VCaP (cell line): ENCODE measurements at regions not wholly inside any gene's neighbourhood (a gene's known extent, or its start where the extent isn't known, plus 50 kb on each side); places are given as distances from the start of the nearest gene placed in this dataset.

Source experiments
- H3K27ac ChIP-seq: fragments of 450-650 bp; 2 replicates; pipeline ENCODE4 v1.5.1; 2017
- CTCF ChIP-seq: fragments of 450-650 bp; conservative IDR thresholded peaks from 2 replicates; pipeline ENCODE4 v1.5.1; 2017; ENCODE audit warnings: mild to moderate bottlenecking, moderate library complexity

- no peak overlapping the region for H3K27ac ChIP-seq
- no peak for TF ChIP-seq CTCF
Measured at GRCh38 chr1:67482733-67483482, 52.7 kb upstream of the SERBP1 start.

GRCh38 chr1:67484492-67484891 is 54.3 kb upstream of the SERBP1 start:
- TF ChIP-seq CTCF, result no peak
- H3K27ac ChIP-seq, result no peak overlapping the region

GRCh38 chr1:67485046-67485811 is 55.0 kb upstream of the SERBP1 start:
- H3K27ac ChIP-seq, result no peak overlapping the region
- TF ChIP-seq CTCF, result no peak

- no peak overlapping the region for H3K27ac ChIP-seq
- peak; percentile 65 for TF ChIP-seq CTCF
Measured at GRCh38 chr1:67489643-67490042, 59.4 kb upstream of the SERBP1 start.

GRCh38 chr1:67491280-67491679 is 61.1 kb upstream of the SERBP1 start:
- no peak for TF ChIP-seq CTCF
- no peak overlapping the region for H3K27ac ChIP-seq

GRCh38 chr1:67493148-67493547 is 62.9 kb upstream of the SERBP1 start:
- TF ChIP-seq CTCF, result no peak
- H3K27ac ChIP-seq, result no peak overlapping the region

GRCh38 chr1:67495327-67495726 is 65.1 kb upstream of the SERBP1 start:
- TF ChIP-seq CTCF, result no peak
- no peak overlapping the region for H3K27ac ChIP-seq
